ENCODE measurements at regions not wholly inside any gene's neighbourhood (a gene's known extent, or its start where the extent isn't known, plus 50 kb on each side); places are given as distances from the start of the nearest gene placed in this dataset.

DNA sequence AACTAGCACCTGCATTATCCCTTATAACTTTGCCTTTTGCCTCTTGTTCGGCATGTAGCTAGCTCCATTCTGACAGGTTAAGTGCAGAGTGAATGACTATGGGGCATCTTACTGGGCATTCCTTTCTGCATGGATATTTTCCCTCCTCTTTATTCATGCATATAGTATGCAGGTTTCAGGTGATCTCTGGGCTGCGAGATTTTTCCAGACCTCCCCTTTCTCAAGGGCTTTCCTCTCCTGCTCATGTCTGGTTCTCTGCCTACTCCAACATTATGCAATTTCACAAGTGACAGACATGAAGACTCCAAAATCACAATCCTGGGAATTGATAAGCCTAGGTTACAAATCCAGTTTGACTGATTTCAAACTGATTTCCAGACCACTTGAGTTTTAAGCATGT lies 503.8 kb downstream of the NXPH1 start:
- intact Hi-C loops (cut with DNase I), result no loop called here
- no peaks in the 10 kb centered on the region for H3K9me3 ChIP-seq
- H3K4me3 ChIP-seq, result no peak overlapping the region
- no peak overlapping the region for H3K27ac ChIP-seq
- no peaks in the 10 kb centered on the region for H3K36me3 ChIP-seq
- H3K4me1 ChIP-seq, result no peaks in the 10 kb centered on the region
- DNase-seq, result no peak
- no peaks in the 10 kb centered on the region for H3K27me3 ChIP-seq (ENCODE audit: low read depth)
- TF ChIP-seq, protein P1, sequence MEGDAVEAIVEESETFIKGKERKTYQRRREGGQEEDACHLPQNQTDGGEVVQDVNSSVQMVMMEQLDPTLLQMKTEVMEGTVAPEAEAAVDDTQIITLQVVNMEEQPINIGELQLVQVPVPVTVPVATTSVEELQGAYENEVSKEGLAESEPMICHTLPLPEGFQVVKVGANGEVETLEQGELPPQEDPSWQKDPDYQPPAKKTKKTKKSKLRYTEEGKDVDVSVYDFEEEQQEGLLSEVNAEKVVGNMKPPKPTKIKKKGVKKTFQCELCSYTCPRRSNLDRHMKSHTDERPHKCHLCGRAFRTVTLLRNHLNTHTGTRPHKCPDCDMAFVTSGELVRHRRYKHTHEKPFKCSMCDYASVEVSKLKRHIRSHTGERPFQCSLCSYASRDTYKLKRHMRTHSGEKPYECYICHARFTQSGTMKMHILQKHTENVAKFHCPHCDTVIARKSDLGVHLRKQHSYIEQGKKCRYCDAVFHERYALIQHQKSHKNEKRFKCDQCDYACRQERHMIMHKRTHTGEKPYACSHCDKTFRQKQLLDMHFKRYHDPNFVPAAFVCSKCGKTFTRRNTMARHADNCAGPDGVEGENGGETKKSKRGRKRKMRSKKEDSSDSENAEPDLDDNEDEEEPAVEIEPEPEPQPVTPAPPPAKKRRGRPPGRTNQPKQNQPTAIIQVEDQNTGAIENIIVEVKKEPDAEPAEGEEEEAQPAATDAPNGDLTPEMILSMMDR (IDR thresholded peaks at IDR 0.05), result no peak
- ATAC-seq, result peak; percentile 44 to 47

DNA sequence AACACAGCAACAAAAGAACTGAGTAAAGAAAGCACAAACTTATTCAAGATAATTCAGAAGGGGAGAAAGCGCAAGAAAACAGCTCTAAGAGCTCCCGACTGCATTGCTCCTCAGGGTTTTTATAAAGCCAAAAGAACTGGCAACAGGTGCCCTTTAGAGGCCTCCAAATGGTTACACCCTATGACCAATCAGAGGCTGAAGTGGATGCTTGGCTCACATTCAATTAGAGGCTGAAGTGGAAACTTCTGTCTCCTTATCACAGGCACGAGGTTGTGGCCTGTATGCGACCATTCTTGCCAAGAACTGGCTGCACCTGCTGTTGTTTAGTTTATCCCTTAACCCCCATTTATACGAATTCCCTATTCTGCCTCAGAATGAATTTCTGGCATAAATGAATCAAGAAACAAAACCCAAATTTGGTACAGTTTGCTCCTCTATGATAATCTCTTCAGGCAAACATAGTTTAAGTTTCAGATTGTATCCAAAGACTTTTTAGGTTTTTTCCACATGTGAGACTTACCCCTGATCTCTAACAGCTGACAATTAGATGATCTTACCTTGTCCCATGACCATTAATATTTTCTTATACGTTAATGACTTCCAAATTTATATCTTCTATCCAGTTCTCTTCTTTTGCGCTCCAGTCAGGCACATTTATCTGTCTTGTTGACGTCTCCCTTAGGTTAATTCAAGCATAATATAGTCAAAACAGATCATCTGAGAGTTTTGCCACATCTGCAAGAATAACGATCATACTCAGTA lies 504.8 kb downstream of the NXPH1 start:
- no peaks in the 10 kb centered on the region for H3K27me3 ChIP-seq (ENCODE audit: low read depth)
- H3K4me3 ChIP-seq, result no peak overlapping the region
- H3K4me1 ChIP-seq, result no peaks in the 10 kb centered on the region
- ATAC-seq (peak; percentile 56 to 60), DNase-seq (no peak)
- no peaks in the 10 kb centered on the region for H3K36me3 ChIP-seq
- no peaks in the 10 kb centered on the region for H3K9me3 ChIP-seq
- TF ChIP-seq, protein P1 (IDR thresholded peaks at IDR 0.05), result no peak
- intact Hi-C loops (cut with DNase I), result no loop called here
- H3K27ac ChIP-seq, result no peak overlapping the region

DNA sequence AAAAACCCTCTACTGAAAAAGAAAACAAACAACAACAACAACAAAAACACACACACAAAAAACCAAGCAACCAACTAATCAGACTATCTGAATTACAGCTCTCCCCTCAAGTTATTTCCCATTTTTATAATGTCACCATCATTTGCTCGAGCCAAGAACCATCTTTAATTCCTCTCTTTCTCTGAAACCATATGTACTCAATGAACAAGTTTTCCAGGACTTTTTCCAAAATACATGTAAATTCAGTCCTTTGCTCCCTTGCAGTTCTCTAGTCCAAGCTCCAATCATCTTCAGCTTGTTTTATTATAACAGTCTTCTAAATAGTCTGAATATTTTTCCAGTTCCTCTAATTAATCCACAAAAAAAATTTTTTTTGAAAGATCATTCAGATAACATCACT lies 506.0 kb downstream of the NXPH1 start:
- Histone ChIP-seq H3K27me3 (ENCODE audit: low read depth) (no peaks in the 10 kb centered on the region), H3K36me3 (no peaks in the 10 kb centered on the region), H3K9me3 (no peaks in the 10 kb centered on the region), H3K27ac (no peak overlapping the region), H3K4me3 (no peak overlapping the region), H3K4me1 (no peaks in the 10 kb centered on the region)
- DNase-seq (no peak), ATAC-seq (no peak)
- TF ChIP-seq, protein P1 (IDR thresholded peaks at IDR 0.05), result no peak
- intact Hi-C loops (cut with DNase I), result no loop called here

DNA sequence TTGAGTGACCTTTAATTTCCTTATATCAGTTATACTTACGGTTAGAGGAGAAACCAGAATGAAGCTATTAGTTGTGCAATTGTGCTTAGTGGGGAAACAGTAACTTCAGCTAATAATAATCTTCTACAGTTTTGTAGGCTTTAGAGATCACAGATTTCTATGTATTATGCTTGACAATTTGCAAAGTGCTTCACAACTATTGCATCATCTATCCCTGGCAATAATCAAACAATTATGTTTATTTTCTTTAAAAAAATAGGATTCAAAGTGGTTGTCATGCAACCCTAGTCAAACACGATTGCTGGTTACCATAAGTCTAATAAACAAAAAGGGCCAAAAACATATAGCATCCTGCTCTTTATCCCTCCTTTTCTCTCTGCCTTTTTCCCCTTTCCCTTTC lies 530.3 kb downstream of the NXPH1 start:
- intact Hi-C loops (cut with DNase I), result no loop called here
- TF ChIP-seq, protein P1 (IDR thresholded peaks at IDR 0.05), result no peak
- Histone ChIP-seq H3K27ac (no peak overlapping the region), H3K4me3 (no peak overlapping the region), H3K4me1 (no peaks in the 10 kb centered on the region), H3K27me3 (ENCODE audit: low read depth) (no peaks in the 10 kb centered on the region), H3K36me3 (no peaks in the 10 kb centered on the region), H3K9me3 (no peaks in the 10 kb centered on the region)
- ATAC-seq (no peak), DNase-seq (no peak)

DNA sequence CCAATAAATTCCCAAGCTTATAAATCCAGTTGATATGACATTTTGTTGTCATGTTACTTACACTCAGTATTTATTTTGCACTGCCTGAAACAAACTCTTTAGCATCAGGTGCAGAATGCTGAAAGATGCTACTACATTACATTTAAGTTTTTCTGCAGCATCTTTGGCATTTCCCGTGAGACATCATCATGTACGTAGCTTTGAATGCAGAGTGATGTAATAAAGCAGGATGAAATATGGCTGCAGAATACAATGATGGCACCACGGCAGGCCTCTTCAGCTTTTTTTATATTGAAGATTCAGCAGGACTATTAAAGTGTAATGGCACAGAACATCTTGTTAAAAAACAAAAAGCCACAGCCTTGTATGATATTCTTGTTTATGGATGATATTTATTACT lies 531.8 kb downstream of the NXPH1 start:
- no peak overlapping the region for H3K4me3 ChIP-seq
- H3K9me3 ChIP-seq, result no peaks in the 10 kb centered on the region
- no peak for DNase-seq
- H3K27ac ChIP-seq, result no peak overlapping the region
- no peaks in the 10 kb centered on the region for H3K36me3 ChIP-seq
- TF ChIP-seq, protein P1 (IDR thresholded peaks at IDR 0.05), result no peak
- H3K4me1 ChIP-seq, result no peaks in the 10 kb centered on the region
- no peak for ATAC-seq
- no peaks in the 10 kb centered on the region for H3K27me3 ChIP-seq (ENCODE audit: low read depth)
- intact Hi-C loops (cut with DNase I), result no loop called here

Data from lower lobe of right lung (tissue), 2 donors.